ENCODE measurements at regions not wholly inside any gene's neighbourhood (a gene's known extent, or its start where the extent isn't known, plus 50 kb on each side); places are given as distances from the start of the nearest gene placed in this dataset.

GRCh38 chr15:70539409-70539808, 223.9 kb downstream of the UACA start:
- no peaks in the 10 kb centered on the region for H3K4me1 ChIP-seq (replicated peaks in 1 of 2)
- 80 to 85% (median 82%) methylated on average over 5 of the region's 5 CpGs for WGBS, 4 donors
- H3K27ac ChIP-seq, result no peak overlapping the region
- no peak overlapping the region for H3K4me3 ChIP-seq
- peak in 1 of 7 donors; percentile 14 for DNase-seq
- H3K9me3 ChIP-seq (replicated peaks in 1 of 3), result no peaks in the 10 kb centered on the region
- H3K27me3 ChIP-seq, result no peaks in the 10 kb centered on the region
- intact Hi-C loops (cut with DNase I), result no loop called here
- no peaks in the 10 kb centered on the region for H3K36me3 ChIP-seq (replicated peaks in 1 of 2)
- TF ChIP-seq POLR2A (IDR thresholded peaks at IDR 0.05) (no peak), CTCF (IDR thresholded peaks at IDR 0.05) (no peak)

- TF ChIP-seq POLR2A (IDR thresholded peaks at IDR 0.05), result no peak
- TF ChIP-seq CTCF (IDR thresholded peaks at IDR 0.05), result no peak
- intact Hi-C loops (cut with DNase I), result no loop called here
- no peak for DNase-seq
Observed at GRCh38 chr15:70538278-70538677, 225.1 kb downstream of the UACA start.

GRCh38 chr15:70535955-70536338, 227.4 kb downstream of the UACA start:
- intact Hi-C loops (cut with DNase I), result no loop called here
- Histone ChIP-seq H3K4me1 (replicated peaks in 1 of 2) (no peaks in the 10 kb centered on the region), H3K27ac (no peak overlapping the region), H3K27me3 (no peaks in the 10 kb centered on the region), H3K36me3 (replicated peaks in 1 of 2) (no peaks in the 10 kb centered on the region), H3K9me3 (replicated peaks in 1 of 3) (no peaks in the 10 kb centered on the region), H3K4me3 (no peak overlapping the region)
- no peak for TF ChIP-seq POLR2A (IDR thresholded peaks at IDR 0.05)
- WGBS, 4 donors, result 77 to 85% (median 81%) methylated on average over 4 of the region's 4 CpGs
- no peak for DNase-seq

More at GRCh38 chr15:70538278-70538677, 225.1 kb downstream of the UACA start:
- Histone ChIP-seq H3K27ac (no peak overlapping the region), H3K27me3 (no peaks in the 10 kb centered on the region), H3K36me3 (replicated peaks in 1 of 2) (no peaks in the 10 kb centered on the region), H3K9me3 (replicated peaks in 1 of 3) (no peaks in the 10 kb centered on the region), H3K4me1 (replicated peaks in 1 of 2) (no peaks in the 10 kb centered on the region), H3K4me3 (no peak overlapping the region)

GRCh38 chr15:70535071-70535954, 228.0 kb downstream of the UACA start:
- H3K9me3 ChIP-seq (replicated peaks in 1 of 3), result no peaks in the 10 kb centered on the region
- TF ChIP-seq CTCF (IDR thresholded peaks at IDR 0.05) (no peak), POLR2A (IDR thresholded peaks at IDR 0.05) (no peak)
- H3K36me3 ChIP-seq (replicated peaks in 1 of 2), result no peaks in the 10 kb centered on the region
- H3K27ac ChIP-seq, result no peak overlapping the region
- DNase-seq, result peak in 1 of 7 donors; percentile 43
- WGBS, 4 donors, result 53 to 77% (median 62%) methylated on average over 10 to 11 of the region's 11 CpGs
- no peaks in the 10 kb centered on the region for H3K4me1 ChIP-seq (replicated peaks in 1 of 2)
- H3K27me3 ChIP-seq, result no peaks in the 10 kb centered on the region
- no peak overlapping the region for H3K4me3 ChIP-seq
- intact Hi-C loops (cut with DNase I), result no loop called here
